SU-DHL-6 (cell line): ENCODE measurements at regions not wholly inside any gene's neighbourhood (a gene's known extent, or its start where the extent isn't known, plus 50 kb on each side); places are given as distances from the start of the nearest gene placed in this dataset.

Experiments used
- EZH2phosphoT487 ChIP-seq: fragments of 200-600 bp; sonication (generic), shearing (Covaris generic); conservative IDR thresholded peaks from 2 replicates; pipeline ENCODE4 v1.6.1; 2018; ENCODE audit warnings: mild to moderate bottlenecking, antibody characterized with exemption, low read length, moderate library complexity, mixed read lengths
- TF ChIP-seq, protein P1 (sequence below): fragments of 200-600 bp; sonication (generic); IDR thresholded peaks from one replicate; pipeline ENCODE4 v1.5.1; 2017; ENCODE audit warnings: antibody characterized with exemption, mild to moderate bottlenecking, low read length, moderate library complexity; ENCODE audit not compliant: insufficient read depth, poor library complexity, severe bottlenecking

DNA sequence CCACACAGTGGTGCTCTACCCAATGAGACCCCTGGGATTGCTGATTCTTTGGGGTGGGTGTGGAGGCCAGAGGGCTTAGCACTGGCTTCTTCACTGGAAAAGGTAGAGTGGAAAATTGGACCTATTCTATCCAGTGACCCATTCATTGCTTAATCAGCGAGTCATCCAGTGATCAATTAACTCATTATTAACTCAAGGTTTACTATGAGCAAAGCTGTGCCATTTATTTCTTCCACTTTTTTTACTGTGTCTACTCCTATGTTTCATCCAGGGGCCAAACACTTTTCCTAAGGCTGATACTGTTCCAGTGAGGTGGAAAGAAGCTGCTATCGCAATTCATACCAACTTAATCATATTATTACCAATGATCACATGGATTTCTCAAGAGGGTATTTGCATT lies 363.9 kb downstream of the RPS6KC1 start:
- TF ChIP-seq, protein P1, sequence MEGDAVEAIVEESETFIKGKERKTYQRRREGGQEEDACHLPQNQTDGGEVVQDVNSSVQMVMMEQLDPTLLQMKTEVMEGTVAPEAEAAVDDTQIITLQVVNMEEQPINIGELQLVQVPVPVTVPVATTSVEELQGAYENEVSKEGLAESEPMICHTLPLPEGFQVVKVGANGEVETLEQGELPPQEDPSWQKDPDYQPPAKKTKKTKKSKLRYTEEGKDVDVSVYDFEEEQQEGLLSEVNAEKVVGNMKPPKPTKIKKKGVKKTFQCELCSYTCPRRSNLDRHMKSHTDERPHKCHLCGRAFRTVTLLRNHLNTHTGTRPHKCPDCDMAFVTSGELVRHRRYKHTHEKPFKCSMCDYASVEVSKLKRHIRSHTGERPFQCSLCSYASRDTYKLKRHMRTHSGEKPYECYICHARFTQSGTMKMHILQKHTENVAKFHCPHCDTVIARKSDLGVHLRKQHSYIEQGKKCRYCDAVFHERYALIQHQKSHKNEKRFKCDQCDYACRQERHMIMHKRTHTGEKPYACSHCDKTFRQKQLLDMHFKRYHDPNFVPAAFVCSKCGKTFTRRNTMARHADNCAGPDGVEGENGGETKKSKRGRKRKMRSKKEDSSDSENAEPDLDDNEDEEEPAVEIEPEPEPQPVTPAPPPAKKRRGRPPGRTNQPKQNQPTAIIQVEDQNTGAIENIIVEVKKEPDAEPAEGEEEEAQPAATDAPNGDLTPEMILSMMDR, result no peak
- TF ChIP-seq EZH2phosphoT487, result no peak
